Tibial nerve (tissue), 4 donors: ENCODE measurements at regions not wholly inside any gene's neighbourhood (a gene's known extent, or its start where the extent isn't known, plus 50 kb on each side); places are given as distances from the start of the nearest gene placed in this dataset.

Experiments used
- DNase-seq, 2 donors: peaks; one replicate each; pipeline ENCODE4 v3.0.0-alpha.2; 2019; ENCODE audit warnings: low spot score in 2 of 2
- H3K27ac ChIP-seq, 4 donors: fragments of 200-600 bp; sonication (generic) in 3 of 4; one replicate each; pipeline ENCODE4 v1.5.1; 2017 to 2019; ENCODE audit warnings: mild to moderate bottlenecking in 1 of 4
- H3K27me3 ChIP-seq, 2 donors: fragments of 200-600 bp; sonication (generic) in 1 of 2; one replicate each; pipeline versions ENCODE4 v1.5.1 to v1.6.0; 2017 to 2019
- H3K36me3 ChIP-seq, 3 donors: fragments of 200-600 bp; sonication (generic); one replicate each; pipeline ENCODE4 v1.5.1; 2018 to 2019
- H3K4me1 ChIP-seq, 4 donors: fragments of 200-600 bp; sonication (generic) in 3 of 4; one replicate each; pipeline ENCODE4 v1.5.1; 2017 to 2019
- H3K4me3 ChIP-seq, 4 donors: fragments of 200-600 bp; sonication (generic) in 3 of 4; one replicate each; pipeline ENCODE4 v1.5.1; 2017 to 2019; ENCODE audit warnings: mild to moderate bottlenecking in 1 of 4, moderate library complexity in 1 of 4
- H3K9me3 ChIP-seq, 4 donors: fragments of 200-600 bp; sonication (generic) in 3 of 4; one replicate each; pipeline ENCODE4 v1.5.1; 2017 to 2019
- CTCF ChIP-seq, 5 experiments: fragments of 200-600 bp in 3 of 5; fragments of 450-650 bp in 2 of 5; sonication (generic) in 3 of 5; IDR thresholded peaks; one replicate each; pipeline ENCODE4 v1.5.1; 2016 to 2019; ENCODE audit warnings: antibody characterized with exemption in 5 of 5, mild to moderate bottlenecking in 3 of 5, moderate library complexity in 2 of 5
- EP300 ChIP-seq, 2 donors: sonication (generic); formaldehyde crosslinking; IDR thresholded peaks; one replicate each; pipeline ENCODE4 v1.6.1; 2017; ENCODE audit warnings: antibody characterized with exemption in 2 of 2, mild to moderate bottlenecking in 1 of 2
- POLR2A ChIP-seq, 2 donors: fragments of 450-650 bp; IDR thresholded peaks; one replicate each; pipeline ENCODE4 v1.6.1; 2017; ENCODE audit warnings: antibody characterized with exemption in 2 of 2, mild to moderate bottlenecking in 2 of 2, moderate library complexity in 2 of 2
- WGBS, 2 donors: methylation state at CpG; one replicate each; pipeline ENCODE4 v1.1.5; 2018; 5-methylcytosine and 5-hydroxymethylcytosine counted together

DNA sequence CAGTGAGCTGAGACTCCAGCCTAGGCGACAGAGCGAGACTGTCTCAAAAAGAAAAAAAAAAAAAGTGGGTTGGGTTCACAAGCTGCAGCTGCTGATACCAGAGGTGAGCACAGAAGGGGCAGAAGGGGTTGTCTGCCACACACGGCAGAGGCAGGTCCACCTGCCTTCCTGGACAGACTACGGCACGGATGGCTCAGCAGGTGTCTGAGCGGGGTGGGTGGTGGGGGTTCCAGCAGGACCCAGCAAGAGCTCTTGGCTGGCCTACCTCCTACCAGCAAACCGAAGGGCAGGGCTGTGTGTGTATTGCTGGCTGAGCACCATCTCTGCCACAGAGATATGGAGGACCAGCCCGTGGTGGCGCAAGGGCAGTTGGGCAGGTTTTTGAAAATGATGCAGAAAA, 130.4 kb upstream of the ASB18 start:
- H3K36me3 ChIP-seq = no peaks in the 10 kb centered on the region
- H3K27me3 ChIP-seq = no peaks in the 10 kb centered on the region
- TF ChIP-seq POLR2A (IDR thresholded peaks at IDR 0.05) = no peak
- no peak for TF ChIP-seq CTCF (IDR thresholded peaks at IDR 0.05)
- no peak for TF ChIP-seq EP300 (IDR thresholded peaks at IDR 0.05)
- H3K27ac ChIP-seq = no peak overlapping the region
- no peaks in the 10 kb centered on the region for H3K9me3 ChIP-seq
- H3K4me1 ChIP-seq = no peaks in the 10 kb centered on the region
- WGBS, 2 donors = 94 to 98% methylated on average over 9 of the region's 9 CpGs
- no peak for DNase-seq
- H3K4me3 ChIP-seq = no peak overlapping the region

DNA sequence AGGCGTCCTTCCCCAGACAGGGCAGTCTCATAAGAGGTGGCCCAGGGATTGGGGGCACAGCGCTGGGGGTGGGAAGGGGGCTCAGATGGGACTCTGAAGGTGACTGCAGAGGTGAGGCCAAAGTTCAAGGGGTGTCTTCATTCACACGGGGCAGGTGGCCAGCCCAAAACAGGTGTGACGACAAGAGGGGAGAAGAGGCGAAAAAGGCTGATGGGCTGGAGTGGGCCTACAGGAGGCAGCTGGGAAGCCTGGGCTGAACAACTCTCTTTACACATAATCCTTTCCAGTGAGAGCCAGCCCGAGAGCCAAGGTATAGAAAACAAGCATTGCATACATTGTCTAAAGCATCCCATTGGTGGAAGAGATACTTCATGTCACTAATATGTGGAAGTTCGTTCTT, 130.9 kb upstream of the ASB18 start:
- H3K36me3 ChIP-seq = no peaks in the 10 kb centered on the region
- H3K9me3 ChIP-seq = no peaks in the 10 kb centered on the region
- H3K27ac ChIP-seq = no peak overlapping the region
- no peaks in the 10 kb centered on the region for H3K4me1 ChIP-seq
- no peaks in the 10 kb centered on the region for H3K27me3 ChIP-seq
- no peak overlapping the region for H3K4me3 ChIP-seq
- no peak for TF ChIP-seq CTCF (IDR thresholded peaks at IDR 0.05)
- TF ChIP-seq POLR2A (IDR thresholded peaks at IDR 0.05) = no peak
- no peak for TF ChIP-seq EP300 (IDR thresholded peaks at IDR 0.05)
- no peak for DNase-seq
- WGBS, 2 donors = 79 to 84% methylated on average over 7 of the region's 7 CpGs

DNA sequence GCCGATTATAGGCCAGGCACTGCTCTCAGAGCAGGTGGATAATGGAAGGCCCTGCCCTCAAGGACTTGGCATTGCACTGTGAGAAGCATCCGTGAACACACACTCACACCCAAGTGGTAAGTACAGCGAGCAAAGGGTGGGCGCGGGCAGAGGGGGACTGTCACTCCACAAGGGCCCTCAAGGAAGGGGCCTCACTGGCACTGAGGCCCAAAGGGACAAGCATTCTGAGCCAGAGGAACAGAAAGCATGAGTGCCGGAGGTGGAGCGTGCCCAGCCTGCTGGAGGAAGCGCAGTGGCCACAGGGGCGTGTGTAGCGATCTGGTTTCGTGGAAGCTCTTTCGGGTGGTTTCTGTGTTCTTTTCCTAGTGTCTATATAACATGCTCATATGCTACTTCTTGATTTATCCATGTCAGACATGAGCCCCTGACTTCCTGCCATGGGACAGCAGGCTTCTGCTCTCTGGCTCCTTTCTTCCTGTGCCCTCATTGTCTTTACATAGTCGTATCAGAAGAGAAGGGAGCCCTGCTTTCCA, 132.7 kb upstream of the ASB18 start:
- 90% methylated on average over 13 of the region's 13 CpGs for WGBS, 2 donors
- Histone ChIP-seq H3K27me3 (no peaks in the 10 kb centered on the region), H3K4me3 (no peak overlapping the region), H3K36me3 (no peaks in the 10 kb centered on the region), H3K9me3 (no peaks in the 10 kb centered on the region), H3K27ac (no peak overlapping the region), H3K4me1 (no peaks in the 10 kb centered on the region)
- no peak for DNase-seq
- no peak for TF ChIP-seq EP300 (IDR thresholded peaks at IDR 0.05)
- no peak for TF ChIP-seq CTCF (IDR thresholded peaks at IDR 0.05)
- TF ChIP-seq POLR2A (IDR thresholded peaks at IDR 0.05) = no peak

DNA sequence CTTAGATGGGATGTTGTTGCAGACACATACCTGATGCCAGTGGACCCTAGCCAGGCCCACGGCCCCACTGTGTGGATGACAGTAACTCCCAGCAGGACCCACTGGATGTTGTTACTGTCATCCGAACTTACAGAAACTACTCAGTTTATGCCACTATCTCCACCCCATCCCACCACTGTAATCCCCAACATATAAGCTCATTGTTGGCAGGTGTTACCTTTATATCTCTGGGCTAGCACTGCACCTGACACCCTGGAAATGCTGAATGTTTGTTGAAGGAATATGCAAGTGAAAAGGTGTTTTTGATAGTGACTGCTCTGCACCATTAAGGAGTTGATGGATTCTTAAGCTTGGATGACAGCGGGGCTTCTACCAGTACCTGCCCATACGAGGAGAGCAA, 133.5 kb upstream of the ASB18 start:
- no peaks in the 10 kb centered on the region for H3K9me3 ChIP-seq
- DNase-seq = no peak
- no peaks in the 10 kb centered on the region for H3K4me1 ChIP-seq
- no peak for TF ChIP-seq CTCF (IDR thresholded peaks at IDR 0.05)
- TF ChIP-seq EP300 (IDR thresholded peaks at IDR 0.05) = no peak
- TF ChIP-seq POLR2A (IDR thresholded peaks at IDR 0.05) = no peak
- no peak overlapping the region for H3K4me3 ChIP-seq
- H3K36me3 ChIP-seq = no peaks in the 10 kb centered on the region
- no peak overlapping the region for H3K27ac ChIP-seq
- 91 to 94% methylated on average over 4 of the region's 4 CpGs for WGBS, 2 donors
- no peaks in the 10 kb centered on the region for H3K27me3 ChIP-seq

DNA sequence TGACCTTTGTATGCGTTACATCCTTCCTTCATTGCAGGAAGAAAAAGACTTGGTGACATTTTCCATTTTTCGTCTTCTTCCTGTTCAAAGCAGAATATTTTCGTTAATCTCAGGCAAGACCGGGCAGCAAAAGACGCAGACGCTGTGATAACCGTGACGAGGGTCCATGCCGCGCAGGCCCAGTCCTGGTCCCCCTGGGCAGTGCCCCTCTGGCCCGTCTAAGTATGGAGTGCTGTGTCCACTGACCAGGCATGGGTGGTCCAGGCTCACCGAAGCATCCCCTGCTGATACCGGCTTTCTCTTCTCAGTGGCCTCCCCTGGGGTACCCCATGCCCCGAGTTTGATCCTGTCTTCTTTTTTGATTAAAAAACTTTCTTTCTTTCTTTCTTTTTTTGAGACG, 135.2 kb upstream of the ASB18 start:
- Histone ChIP-seq H3K27me3 (no peaks in the 10 kb centered on the region), H3K4me3 (no peak overlapping the region), H3K9me3 (no peaks in the 10 kb centered on the region), H3K4me1 (no peaks in the 10 kb centered on the region), H3K27ac (no peak overlapping the region), H3K36me3 (no peaks in the 10 kb centered on the region)
- no peak for DNase-seq
- WGBS, 2 donors = 89 to 97% methylated on average over 15 of the region's 15 CpGs
- TF ChIP-seq POLR2A (IDR thresholded peaks at IDR 0.05) (no peak), EP300 (IDR thresholded peaks at IDR 0.05) (no peak), CTCF (IDR thresholded peaks at IDR 0.05) (no peak)
